ENCODE measurements at regions not wholly inside any gene's neighbourhood (a gene's known extent, or its start where the extent isn't known, plus 50 kb on each side); places are given as distances from the start of the nearest gene placed in this dataset.

- TF ChIP-seq CTCF (conservative IDR thresholded peaks at IDR 0.05; ENCODE audit: low read depth, low read length) (no peak), EZH2 (IDR thresholded peaks at IDR 0.05; ENCODE audit: borderline replicate concordance, low read depth, low read length, poor library complexity, severe bottlenecking) (no peak)
Observed at GRCh38 chr17:71434716-71435115, 686.1 kb upstream of the SOX9 start.
